ENCODE measurements at regions not wholly inside any gene's neighbourhood (a gene's known extent, or its start where the extent isn't known, plus 50 kb on each side); places are given as distances from the start of the nearest gene placed in this dataset.

- DNase-seq: no peak
Observed at GRCh38 chr3:110788794-110789193, 282.8 kb upstream of the NECTIN3 start.

GRCh38 chr3:110789315-110789714 is 282.3 kb upstream of the NECTIN3 start:
- DNase-seq: no peak

- no peak for DNase-seq
Observed at GRCh38 chr3:110790631-110791030, 281.0 kb upstream of the NECTIN3 start.

GRCh38 chr3:110791995-110792686 is 279.5 kb upstream of the NECTIN3 start:
- no peak for DNase-seq

GRCh38 chr3:110793611-110794010 is 278.0 kb upstream of the NECTIN3 start:
- DNase-seq: no peak

GRCh38 chr3:110795163-110795562 is 276.5 kb upstream of the NECTIN3 start:
- no peak for DNase-seq

- DNase-seq: no peak
Observed at GRCh38 chr3:110799271-110799670, 272.3 kb upstream of the NECTIN3 start.

GRCh38 chr3:110804856-110805255 is 266.8 kb upstream of the NECTIN3 start:
- DNase-seq: no peak

GRCh38 chr3:110806924-110807323 is 264.7 kb upstream of the NECTIN3 start:
- no peak for DNase-seq

GRCh38 chr3:110808630-110809029 is 263.0 kb upstream of the NECTIN3 start:
- DNase-seq: no peak

GRCh38 chr3:110810356-110810755 is 261.3 kb upstream of the NECTIN3 start:
- DNase-seq: no peak

- DNase-seq: no peak
Observed at GRCh38 chr3:110811050-110811449, 260.6 kb upstream of the NECTIN3 start.

- DNase-seq: no peak
Observed at GRCh38 chr3:110813541-110813940, 258.1 kb upstream of the NECTIN3 start.

- DNase-seq: no peak
Observed at GRCh38 chr3:110814170-110815007, 257.2 kb upstream of the NECTIN3 start.

- no peak for DNase-seq
Observed at GRCh38 chr3:110815008-110815583, 256.5 kb upstream of the NECTIN3 start.

GRCh38 chr3:110816008-110816407 is 255.6 kb upstream of the NECTIN3 start:
- DNase-seq: no peak

GRCh38 chr3:110821586-110821985 is 250.0 kb upstream of the NECTIN3 start:
- no peak for DNase-seq

GRCh38 chr3:110822971-110823370 is 248.6 kb upstream of the NECTIN3 start:
- no peak for DNase-seq

- DNase-seq: no peak
Observed at GRCh38 chr3:110846971-110847370, 224.6 kb upstream of the NECTIN3 start.

- DNase-seq: no peak
Observed at GRCh38 chr3:110849064-110849463, 222.6 kb upstream of the NECTIN3 start.

GRCh38 chr3:110851736-110852135 is 219.9 kb upstream of the NECTIN3 start:
- DNase-seq: no peak

- no peak for DNase-seq
Observed at GRCh38 chr3:110855207-110855606, 216.4 kb upstream of the NECTIN3 start.

- no peak for DNase-seq
Observed at GRCh38 chr3:110856916-110857315, 214.7 kb upstream of the NECTIN3 start.

GRCh38 chr3:110858549-110858948 is 213.1 kb upstream of the NECTIN3 start:
- DNase-seq: no peak
